ENCODE measurements at regions not wholly inside any gene's neighbourhood (a gene's known extent, or its start where the extent isn't known, plus 50 kb on each side); places are given as distances from the start of the nearest gene placed in this dataset.

DNA sequence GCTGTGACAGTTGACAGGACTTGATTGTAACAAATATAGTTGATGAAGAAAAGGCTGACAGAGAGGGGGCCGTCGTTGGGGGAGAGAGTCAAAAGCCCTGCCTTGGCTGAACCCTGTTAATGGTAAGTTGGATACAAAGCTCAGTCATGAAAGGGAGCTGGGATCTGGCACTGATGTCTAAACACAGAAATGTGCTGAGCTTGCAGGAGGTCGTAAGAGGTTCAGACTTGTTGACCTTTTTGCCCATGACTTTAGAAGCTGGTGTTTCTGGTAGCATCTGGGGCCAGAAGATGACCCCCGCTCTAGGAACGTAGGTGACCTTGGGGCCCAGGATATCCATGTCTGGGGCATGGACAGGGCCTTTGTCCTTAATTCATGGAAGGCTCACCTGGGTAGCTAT lies 294.7 kb downstream of the TCF7L2 start:
- TF ChIP-seq, protein P1, sequence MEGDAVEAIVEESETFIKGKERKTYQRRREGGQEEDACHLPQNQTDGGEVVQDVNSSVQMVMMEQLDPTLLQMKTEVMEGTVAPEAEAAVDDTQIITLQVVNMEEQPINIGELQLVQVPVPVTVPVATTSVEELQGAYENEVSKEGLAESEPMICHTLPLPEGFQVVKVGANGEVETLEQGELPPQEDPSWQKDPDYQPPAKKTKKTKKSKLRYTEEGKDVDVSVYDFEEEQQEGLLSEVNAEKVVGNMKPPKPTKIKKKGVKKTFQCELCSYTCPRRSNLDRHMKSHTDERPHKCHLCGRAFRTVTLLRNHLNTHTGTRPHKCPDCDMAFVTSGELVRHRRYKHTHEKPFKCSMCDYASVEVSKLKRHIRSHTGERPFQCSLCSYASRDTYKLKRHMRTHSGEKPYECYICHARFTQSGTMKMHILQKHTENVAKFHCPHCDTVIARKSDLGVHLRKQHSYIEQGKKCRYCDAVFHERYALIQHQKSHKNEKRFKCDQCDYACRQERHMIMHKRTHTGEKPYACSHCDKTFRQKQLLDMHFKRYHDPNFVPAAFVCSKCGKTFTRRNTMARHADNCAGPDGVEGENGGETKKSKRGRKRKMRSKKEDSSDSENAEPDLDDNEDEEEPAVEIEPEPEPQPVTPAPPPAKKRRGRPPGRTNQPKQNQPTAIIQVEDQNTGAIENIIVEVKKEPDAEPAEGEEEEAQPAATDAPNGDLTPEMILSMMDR (IDR thresholded peaks at IDR 0.05; ENCODE audit: low read depth, low read length) = no peak
- TF ChIP-seq EZH2phosphoT487 (IDR thresholded peaks at IDR 0.05; ENCODE audit: low read depth) = no peak

All from OCI-LY3 (cell line).